ENCODE measurements at regions not wholly inside any gene's neighbourhood (a gene's known extent, or its start where the extent isn't known, plus 50 kb on each side); places are given as distances from the start of the nearest gene placed in this dataset.

DNA sequence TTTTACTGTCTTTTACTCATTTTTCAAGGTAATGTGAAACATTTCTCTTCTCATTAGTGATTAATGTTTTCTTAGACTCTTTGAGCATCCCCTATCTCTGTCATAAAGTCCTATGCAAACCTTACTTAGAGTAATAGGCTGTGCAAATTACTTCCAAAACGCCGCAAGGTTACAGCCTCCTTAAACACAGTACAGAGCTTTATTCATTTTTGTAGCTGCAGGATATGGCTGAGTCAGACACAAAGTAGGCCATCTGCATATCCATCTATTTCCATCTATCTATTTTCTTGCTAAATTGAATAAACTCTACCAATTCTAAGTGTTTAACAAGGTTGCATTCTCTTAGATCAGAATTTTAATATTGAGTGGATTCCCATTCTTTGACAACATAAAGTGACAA is 335.6 kb upstream of the SLC16A7 start:
- DNase-seq (ENCODE audit: low read depth in 4 of 4, low spot score in 3 of 4), result no peak

DNA sequence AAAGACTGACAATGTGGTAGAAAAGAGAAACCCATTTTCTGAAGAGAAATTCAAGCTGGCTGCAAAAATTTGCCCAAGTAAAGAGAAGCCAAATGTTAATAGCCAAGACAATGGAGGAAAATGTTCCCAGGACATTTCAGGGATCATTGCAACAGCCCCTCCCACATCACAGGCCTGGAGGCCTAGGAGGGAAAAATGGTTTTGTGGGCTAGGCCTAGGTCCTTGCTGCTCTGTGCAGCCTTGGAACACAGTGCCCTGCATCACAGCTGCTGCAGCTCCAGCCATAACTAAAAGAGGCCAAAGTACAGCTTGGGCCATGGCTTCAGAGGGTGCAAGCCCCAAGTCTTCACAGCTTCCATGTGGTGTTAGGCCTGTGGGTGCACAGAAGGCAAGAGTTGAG is 332.4 kb upstream of the LRIG3 start:
- DNase-seq (ENCODE audit: low read depth in 4 of 4, low spot score in 3 of 4), result no peak

DNA sequence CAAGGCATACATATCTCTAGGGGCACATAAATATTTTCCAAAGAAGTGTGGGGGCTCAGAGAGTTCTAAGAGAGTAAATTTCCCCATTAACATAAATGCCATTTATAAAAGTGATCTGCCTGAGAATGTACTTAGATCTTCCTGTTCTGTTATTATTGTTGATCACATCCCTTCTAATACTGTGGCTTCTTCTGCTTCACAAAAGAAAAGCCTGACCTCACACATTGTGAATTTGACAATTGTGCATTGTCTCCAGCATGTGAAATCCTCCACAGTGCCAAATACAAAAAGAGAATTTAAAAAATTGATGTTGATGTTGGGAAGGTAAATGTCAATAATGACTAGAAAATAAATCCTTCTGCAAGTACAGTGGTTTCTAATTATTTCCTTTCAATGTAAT is 330.5 kb upstream of the LRIG3 start:
- DNase-seq (ENCODE audit: low read depth in 4 of 4, low spot score in 3 of 4), result no peak

DNA sequence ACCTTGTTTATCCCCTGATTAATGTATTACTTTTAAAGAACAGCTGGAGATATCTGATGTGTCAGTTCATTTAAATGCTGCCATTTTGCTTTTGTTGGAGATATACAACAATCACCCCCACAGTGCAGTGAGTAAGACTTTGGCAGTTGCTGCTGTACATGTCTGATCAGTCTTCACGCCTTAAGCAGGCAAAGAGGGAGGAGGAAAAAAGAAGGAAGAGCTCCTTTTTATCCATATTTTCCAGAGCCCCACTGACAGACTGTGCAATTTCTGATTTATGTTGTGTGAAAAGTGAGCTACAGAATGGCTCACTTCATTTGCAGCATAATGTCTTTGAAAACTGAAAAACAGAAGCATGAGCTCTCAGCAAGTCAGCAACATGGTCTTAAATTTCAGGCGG is 319.7 kb upstream of the LRIG3 start:
- no peak for DNase-seq (ENCODE audit: low read depth in 4 of 4, low spot score in 3 of 4)

DNA sequence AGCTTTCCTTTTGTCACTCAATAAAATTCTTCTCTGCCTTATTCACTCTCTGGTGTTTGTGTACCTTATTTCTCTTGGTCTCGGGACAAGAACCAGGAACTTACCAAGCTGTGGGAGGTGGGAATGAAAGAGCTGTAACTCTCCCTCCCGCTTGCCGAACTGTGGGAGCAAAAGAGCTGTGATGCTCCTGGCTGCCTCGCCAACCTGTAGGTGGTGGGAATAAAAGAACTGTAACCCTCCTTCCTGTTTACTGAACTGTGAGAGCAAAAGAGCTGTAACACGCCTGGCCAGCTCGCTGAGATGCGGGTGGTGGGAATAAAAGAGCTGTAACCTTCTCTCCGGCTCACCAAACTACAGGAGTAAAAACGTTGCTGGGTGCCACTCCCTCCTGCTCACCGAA is 314.1 kb upstream of the LRIG3 start:
- no peak for DNase-seq (ENCODE audit: low read depth in 4 of 4, low spot score in 3 of 4)

DNA sequence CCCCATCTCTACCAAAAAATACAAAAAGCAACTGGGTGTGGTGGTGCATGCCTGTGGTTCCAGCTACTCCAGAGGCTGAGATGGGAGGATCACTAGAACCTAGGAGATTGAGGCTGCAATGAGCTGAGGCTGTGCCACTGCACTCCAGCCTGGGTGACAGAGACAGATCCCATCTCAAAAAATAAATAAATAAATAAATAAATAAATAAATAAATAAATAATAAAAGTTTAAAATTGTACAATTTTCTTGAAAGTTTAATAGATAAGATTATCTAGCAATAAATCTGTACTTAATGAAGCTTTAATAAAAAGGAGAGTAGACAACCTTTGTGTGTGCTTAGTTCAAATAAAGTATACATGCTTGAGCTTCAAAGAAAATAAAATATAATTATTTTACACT is 310.0 kb upstream of the LRIG3 start:
- no peak for DNase-seq (ENCODE audit: low read depth in 4 of 4, low spot score in 3 of 4)

DNA sequence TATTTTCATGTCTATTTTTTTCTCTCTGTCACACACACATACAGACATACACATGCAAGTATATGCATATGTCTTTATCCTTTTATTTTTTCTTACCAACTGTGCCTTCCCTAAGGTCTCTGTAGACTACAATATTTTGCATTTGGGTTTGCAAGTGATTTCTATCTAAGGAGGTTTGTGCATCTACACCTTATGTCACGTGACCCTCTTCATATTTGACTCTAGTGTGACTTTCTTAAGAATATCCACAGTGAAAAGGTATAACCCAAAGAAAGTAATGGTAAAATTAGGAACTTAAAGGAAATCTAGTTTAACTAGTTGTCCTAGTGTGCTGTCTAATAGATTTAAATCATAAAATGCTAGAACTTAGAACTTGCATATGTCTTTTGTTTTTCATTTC is 298.8 kb upstream of the LRIG3 start:
- DNase-seq (ENCODE audit: low read depth in 4 of 4, low spot score in 3 of 4), result no peak

DNA sequence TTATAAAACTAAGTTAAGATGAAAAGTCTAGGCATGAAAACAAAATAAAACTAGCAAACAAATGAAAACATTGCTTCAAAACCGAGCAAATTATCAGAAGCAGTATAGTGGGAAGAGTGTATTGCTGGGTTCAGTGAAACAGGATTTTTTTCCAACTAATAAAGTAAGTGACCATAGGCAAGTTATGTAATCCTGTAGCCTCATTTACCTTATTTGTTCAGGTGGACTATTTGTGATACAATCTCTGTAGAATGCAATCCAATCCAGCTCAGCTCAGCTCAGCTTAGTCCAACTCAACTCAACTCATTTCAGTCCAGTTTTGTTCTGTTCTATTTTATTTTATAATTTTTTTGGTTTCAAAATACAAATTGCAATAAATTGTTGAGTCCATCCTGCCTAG is 276.7 kb upstream of the LRIG3 start:
- DNase-seq (ENCODE audit: low read depth in 4 of 4, low spot score in 3 of 4), result no peak

DNA sequence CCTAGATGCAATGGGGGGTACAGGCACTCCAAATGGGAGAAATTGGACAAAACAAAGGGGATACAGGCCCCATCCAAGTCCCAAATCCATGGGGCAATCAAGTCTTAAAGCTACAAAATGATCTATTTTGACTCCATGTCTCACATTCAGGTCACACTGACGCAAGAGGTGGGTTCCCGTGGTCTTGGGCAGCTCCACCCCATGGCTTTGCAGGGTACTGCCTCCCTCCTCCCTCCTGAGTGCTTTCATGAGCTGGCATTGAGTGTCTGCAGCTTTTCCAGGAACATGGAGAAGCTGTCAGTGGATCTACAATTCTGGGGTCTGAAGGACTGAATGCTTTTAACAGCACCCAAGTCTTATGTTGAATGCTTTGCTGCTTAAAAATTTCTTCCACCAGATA is 274.5 kb upstream of the LRIG3 start:
- no peak for DNase-seq (ENCODE audit: low read depth in 4 of 4, low spot score in 3 of 4)

DNA sequence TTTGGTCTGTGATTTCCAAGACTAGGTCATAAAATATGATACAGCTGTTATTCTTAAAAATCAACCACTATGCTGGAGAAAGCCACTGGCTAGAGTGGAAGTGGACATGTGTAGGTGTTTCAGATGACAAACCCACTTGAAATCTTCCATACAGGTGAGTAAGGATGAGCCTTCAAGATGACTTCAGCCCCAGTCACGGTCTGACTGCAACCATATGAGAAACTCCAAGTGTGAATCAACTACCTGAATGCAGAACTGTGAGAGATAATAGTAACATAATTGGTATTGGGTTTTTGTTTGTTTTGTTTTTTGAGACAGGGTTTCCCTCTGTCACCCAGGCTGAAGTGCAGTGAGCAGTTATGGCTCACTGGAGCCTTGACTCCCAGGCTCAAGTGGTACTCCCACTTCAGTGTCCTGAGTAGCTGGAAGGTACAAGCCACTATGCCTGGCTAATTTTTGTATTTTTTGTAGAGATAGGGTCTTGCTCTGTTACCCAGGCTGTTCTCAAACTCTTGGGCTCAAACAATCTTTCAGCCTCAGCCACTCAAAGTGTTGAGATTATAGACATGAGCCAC is 273.3 kb upstream of the LRIG3 start:
- DNase-seq (ENCODE audit: low read depth in 4 of 4, low spot score in 3 of 4), result no peak

DNA sequence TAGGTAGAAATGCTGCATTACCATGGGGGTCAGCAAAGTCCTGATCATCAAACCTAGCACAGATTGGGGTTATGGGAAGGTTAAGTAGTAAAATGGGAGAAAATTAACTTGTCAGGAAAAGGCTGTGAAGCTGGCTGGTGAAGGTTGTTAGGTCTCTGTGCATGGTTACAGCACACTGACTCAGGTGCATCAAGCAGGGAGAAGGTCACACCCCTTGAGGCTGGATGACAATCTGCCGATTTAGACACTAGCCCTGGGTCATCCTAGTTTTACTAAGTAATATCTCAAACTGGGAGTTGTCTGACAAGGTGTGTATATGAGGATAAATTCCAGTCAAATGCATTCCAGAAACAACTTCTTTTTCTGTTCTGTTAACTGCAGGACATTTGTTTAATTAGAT is 271.1 kb upstream of the LRIG3 start:
- DNase-seq (ENCODE audit: low read depth in 4 of 4, low spot score in 3 of 4), result no peak

DNA sequence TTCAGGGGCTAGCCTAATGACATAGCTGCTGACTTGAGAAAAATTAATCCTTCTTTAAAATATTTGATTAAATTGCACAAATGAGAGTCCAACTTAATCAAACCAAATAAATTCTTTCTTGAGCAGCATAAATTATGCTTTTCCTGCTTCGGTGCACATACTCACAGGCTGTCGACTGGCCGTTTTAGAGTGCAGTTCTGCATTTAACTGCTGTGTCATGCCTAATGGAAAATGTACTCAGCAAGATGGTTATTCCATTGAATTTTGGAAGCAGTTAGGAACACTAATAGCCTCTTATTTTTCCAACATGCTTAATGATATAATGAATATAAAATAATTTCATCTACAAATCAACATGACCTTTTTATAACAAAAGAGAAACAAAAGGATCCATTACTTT is 266.1 kb upstream of the LRIG3 start:
- no peak for DNase-seq (ENCODE audit: low read depth in 4 of 4, low spot score in 3 of 4)

DNA sequence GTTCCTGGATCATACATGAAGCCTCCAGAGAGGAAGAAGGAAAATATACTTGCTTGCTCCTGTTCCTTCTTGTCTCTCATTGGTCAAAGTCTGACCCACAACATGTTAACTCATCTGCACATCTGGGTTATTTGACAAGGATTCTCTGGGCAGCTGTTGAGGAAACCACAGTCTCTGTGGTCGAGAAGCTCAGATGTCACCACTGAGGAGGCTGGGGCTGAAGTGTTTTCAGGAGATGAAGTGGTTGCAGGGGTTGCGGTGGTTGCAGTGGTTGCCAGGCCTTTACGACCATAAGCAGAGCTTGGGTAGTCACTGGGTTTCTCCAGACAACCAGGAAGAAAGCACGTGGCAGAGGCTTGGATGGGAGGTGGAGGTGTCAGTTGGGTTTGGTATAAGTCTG is 265.0 kb upstream of the LRIG3 start:
- DNase-seq (ENCODE audit: low read depth in 4 of 4, low spot score in 3 of 4), result no peak

DNA sequence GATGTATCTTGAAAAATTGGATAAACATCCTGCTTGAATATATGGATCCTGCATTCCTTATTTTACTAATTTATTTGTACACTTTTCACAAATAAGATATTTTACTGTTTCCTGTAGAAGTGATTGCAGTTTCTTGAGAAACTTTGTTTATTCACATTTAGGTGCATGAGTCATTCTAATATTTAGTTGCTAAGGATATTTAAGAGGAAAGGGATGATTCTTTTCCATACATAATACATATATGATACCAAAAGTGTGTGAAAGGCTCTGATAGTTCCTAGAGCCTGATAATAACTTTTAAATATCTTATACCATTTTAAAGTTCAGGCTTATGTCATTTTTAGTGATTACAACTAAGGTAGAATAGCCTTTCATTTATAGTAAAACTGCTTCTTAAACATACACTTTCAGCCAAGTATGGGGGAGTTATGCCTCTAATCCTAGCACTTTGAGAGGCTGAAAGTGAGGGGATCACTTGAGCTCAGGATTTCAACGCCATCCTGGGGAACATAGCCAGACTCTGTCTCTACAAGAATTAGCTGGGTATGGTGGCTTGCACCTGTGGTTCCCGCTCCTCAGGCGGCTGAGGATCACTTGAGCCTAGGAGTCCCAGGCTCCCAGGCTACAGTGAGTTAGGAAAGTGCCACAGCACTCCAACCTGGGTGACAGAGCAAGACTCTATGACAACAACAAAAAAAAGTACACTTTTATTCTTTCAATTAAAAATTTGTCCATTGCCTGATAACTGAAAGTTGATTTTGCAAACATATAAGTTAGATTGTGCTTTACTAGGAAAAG is 262.6 kb upstream of the LRIG3 start:
- DNase-seq (ENCODE audit: low read depth in 4 of 4, low spot score in 3 of 4), result no peak

DNA sequence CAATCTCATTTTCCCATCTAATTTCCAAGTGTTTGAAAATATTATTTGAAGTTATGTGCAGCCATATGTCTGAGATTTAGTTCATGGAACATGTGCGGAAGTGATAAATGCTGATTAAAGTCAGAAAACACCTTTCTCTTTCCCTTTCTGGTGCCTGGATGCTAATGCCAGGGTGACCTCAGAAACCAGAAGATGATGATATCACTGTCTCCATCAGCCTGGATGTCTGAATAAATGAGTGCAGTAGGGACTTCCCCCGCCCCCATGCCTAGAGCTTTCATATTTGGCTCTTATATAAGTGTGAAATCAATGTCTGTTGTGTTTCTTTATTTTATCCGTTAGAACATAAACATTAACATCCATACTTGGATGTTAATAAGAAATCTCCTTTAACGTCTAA is 261.9 kb upstream of the LRIG3 start:
- DNase-seq (ENCODE audit: low read depth in 4 of 4, low spot score in 3 of 4), result no peak

DNA sequence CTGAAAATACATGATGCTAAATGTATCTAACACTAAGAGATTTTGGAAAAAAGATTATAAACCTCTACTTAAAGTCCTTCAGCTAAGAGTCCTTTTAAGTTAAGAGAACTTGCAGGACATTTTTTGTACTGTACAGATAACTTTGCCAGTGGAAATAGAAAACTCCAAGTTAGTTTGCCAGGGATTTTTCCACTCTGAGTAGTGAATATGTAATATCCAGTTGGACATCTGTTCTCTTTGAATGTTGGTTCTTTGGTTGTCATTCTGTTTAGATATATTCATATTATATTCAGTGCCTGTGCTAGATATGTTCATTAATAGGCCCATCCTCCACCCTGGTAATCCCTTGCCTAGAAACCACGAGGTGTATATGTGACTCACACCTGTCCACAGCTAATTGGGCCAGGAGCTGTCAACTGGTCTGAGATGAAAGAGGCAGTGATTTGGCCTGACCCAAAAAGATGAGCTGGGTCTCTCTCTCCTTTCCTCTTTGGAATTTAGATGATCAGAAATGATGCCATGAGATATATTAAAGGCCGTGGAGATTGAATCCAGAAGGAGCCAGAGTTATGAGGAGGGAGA is 261.0 kb upstream of the LRIG3 start:
- no peak for DNase-seq (ENCODE audit: low read depth in 4 of 4, low spot score in 3 of 4)

DNA sequence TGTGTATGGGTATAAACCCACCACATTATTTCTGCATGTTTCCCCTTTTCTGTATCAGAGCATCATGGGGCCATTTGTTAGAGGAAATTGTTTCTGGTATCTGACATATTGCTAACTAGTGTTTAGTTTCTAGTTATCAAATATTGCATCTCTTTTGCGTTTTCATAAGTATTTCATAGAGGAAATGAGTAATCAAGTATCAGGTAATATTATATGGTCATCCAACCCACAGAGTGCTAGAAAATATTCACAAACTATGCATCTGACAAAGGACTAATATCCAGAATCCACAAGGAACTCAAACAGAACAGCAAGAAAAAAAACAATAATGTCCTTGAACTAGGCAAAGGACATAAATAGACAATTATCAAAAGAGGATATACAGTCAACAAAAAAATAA is 258.9 kb upstream of the LRIG3 start:
- DNase-seq (ENCODE audit: low read depth in 4 of 4, low spot score in 3 of 4), result no peak

DNA sequence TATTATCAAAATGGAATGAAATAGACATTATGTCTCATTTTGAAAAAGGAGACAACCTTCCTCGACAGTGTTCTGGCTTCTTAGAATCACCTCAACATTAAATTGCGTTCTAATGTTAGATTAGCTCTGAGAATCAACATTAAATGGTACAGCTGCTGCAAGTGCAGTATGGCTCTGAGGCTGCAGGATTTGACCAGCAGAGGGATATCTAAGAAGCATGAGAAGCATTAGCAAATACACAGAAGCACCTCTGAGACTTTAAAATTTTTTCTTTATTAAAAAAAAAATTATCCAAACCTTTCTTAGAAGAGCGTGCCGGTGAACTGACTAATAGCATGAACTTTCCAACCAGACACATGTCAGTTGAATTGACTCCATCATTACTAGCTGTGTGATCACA is 253.4 kb upstream of the LRIG3 start:
- no peak for DNase-seq (ENCODE audit: low read depth in 4 of 4, low spot score in 3 of 4)

DNA sequence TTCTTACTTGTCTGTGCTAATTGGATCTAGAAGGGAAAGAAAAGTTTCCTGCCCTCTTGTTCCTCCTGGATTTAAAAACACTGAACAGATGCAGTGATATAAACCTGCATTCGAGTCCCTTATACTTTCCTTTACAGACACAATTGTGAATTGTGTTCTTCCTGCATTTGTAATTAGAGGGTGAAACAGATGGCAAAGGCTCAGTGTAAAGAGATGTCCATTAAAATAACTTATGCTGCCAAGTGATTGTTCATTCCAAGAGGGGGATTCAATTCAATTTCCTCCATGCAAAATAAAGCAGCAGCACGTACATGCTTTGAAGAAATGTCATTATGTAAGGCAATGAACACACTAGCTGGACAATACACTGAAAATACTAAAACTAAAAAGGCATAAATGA is 248.3 kb upstream of the LRIG3 start:
- DNase-seq (ENCODE audit: low read depth in 4 of 4, low spot score in 3 of 4), result no peak

DNA sequence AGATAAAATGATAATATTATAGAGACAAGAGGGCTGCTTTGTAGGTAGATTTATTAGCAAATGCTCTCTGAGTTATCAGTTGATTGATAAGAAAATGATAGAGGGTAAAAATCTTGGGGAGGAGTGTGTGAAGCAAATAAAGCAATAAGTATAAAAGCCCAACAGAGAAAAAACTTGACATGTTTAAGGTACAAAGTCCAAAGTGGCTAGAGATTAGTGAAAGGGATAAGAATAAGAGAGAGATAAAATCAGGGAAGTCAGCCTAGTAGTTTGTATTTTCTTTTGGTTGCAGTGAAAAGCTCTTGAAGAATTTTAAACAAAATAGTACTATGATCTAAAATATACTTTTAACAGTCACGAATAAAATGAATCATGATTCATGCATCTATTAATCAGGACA is 246.2 kb upstream of the LRIG3 start:
- no peak for DNase-seq (ENCODE audit: low read depth in 4 of 4, low spot score in 3 of 4)

DNA sequence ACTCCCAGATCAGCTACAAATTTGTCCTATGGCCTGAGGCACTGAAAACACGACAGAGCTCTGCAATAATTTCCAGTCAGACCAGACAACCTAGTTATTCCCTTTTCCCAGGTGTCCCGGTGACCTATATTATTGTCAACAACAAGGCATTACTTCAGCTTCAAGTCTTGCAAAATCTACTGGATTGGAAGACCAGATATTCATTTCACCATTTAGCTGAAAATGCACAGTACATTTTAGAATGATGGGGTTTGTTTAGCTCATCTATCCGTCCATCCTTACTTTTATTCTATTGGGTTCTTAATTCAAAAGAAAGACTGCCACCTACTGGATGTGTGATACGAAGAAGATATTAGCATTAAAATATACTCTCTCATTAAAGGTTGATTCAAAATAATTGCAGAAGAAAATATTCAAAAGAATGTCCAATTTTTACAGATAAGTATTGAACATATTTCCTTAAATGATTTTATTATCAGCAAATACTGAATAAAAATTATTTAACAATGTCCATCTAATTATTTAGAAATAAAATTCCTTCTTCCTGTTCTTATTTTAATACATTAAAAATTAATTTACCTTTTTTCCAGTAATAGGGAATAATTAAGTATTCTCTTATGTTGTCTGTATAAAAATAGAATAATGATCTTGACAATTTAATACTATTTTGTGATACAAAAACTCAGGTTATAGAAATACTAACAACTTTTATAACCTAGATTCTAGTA is 244.9 kb upstream of the LRIG3 start:
- DNase-seq (ENCODE audit: low read depth in 4 of 4, low spot score in 3 of 4), result peak in 1 of 4 donors; percentile 10

DNA sequence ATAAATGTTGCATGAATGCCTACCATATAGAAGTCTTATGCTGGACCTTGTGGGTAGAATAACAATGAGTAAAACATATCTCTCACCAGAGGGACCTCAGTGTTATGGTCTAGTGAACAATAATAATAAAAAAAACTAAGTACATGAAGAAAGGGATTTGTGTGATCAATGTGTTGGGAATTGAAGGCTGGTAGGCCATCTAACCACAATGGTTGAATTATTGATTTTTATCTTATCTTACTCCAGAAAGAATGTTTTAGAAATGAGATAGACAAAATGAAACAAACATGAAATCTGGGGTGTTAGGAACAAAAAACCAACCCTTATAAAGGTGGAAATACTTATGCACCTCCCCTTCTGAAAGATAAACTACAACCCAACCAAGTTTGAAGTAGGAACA is 243.9 kb upstream of the LRIG3 start:
- DNase-seq (ENCODE audit: low read depth in 4 of 4, low spot score in 3 of 4), result no peak

Measured in right renal pelvis (tissue), 4 donors.